ENCODE measurements at regions not wholly inside any gene's neighbourhood (a gene's known extent, or its start where the extent isn't known, plus 50 kb on each side); places are given as distances from the start of the nearest gene placed in this dataset.
"Not testable (repeated sequence)": the region's sequence is repeated elsewhere in the genome, so short reads cannot be mapped to it uniquely, and the experiment has no call there.

- DNase-seq (ENCODE audit: low read depth, low spot score) = no peak
Measured at GRCh38 chr1:87986130-87986866, 657.6 kb downstream of the LMO4 start.

GRCh38 chr1:87989346-87989745 lies 660.7 kb downstream of the LMO4 start:
- no peak for DNase-seq (ENCODE audit: low read depth, low spot score)

GRCh38 chr1:87992536-87992935 lies 663.9 kb downstream of the LMO4 start:
- not testable (repeated sequence) for DNase-seq (ENCODE audit: low read depth, low spot score)

- DNase-seq (ENCODE audit: low read depth, low spot score) = no peak
Measured at GRCh38 chr1:87993051-87993450, 664.4 kb downstream of the LMO4 start.

DNA sequence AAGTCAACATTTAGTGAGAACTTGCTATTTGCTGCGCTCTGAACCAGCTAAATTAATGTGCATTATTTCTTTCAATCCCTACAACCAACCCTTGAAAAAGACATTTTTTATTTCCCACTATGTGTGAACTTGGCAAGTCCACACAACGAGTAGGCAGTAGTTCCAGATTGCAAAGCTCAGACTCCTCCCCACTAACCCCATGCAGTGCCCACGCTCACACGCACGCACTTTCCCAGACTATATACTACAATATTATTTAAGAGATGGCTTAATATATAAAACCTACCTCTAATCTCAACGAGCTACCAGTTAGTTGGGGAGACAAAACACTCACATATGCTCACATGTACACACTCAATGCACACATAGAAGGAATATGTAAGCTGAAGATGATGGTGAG lies 671.2 kb downstream of the LMO4 start:
- DNase-seq (ENCODE audit: low read depth, low spot score) = no peak

- DNase-seq (ENCODE audit: low read depth, low spot score) = no peak
Measured at GRCh38 chr1:88001460-88001859, 672.8 kb downstream of the LMO4 start.

DNA sequence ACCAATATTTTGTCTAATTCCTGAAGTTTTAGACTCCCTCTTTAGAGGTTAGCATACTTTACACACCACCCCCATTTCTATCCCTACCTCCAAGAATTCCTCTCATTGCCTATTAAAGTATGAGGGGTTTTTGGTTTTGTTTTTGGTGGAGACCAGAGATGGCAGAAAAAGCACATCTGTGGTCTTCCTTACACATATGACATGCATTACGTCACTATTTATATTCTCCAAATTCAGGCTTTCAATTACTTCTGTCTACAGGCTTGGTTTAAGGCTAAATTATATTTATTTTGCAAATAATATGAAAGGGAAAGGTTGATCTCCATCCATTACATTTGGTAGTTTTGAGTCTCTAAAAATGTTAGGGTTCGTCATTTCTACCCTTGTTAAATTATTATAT lies 674.6 kb downstream of the LMO4 start:
- no peak for DNase-seq (ENCODE audit: low read depth, low spot score)

GRCh38 chr1:88009916-88010315 lies 674.2 kb upstream of the PKN2 start:
- no peak for DNase-seq (ENCODE audit: low read depth, low spot score)

DNA sequence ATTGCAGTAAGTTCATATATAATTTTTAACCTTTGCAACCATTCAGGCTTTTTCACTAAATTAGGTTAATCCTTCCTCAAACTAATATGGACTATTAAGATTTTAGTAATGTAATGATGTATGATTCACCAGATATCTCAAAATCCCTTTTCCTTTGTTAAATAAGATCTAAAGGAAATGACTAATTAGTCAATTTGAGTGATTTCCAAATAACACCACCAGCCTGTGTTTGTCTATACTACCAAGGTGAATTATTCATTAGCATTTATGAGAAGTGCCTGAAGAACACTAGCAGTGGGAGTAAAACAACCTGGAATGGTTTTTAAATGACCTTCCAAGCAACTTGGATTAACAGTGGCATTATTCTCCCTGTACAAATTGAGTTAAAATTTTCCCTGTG lies 670.6 kb upstream of the PKN2 start:
- DNase-seq (ENCODE audit: low read depth, low spot score) = no peak

DNA sequence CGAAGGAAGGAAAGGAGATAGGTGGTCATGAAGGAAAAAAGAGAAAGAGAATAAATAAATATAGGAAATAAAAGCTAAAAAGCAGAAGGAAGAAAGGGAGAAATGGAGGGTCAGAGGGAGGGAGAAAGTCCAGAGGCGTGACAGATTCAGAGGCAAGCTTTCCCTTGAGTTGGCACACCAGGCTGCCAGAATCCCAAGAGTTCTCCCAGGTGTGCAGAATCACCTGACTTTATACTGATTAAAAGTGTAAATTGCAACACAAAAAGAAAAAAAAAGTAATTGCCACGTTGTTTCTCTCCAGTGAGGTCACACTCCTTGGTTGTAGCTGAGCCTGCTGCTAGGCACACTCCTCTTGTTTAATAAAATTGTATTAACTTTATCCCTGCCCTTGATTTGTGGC lies 669.9 kb upstream of the PKN2 start:
- no peak for DNase-seq (ENCODE audit: low read depth, low spot score)

DNA sequence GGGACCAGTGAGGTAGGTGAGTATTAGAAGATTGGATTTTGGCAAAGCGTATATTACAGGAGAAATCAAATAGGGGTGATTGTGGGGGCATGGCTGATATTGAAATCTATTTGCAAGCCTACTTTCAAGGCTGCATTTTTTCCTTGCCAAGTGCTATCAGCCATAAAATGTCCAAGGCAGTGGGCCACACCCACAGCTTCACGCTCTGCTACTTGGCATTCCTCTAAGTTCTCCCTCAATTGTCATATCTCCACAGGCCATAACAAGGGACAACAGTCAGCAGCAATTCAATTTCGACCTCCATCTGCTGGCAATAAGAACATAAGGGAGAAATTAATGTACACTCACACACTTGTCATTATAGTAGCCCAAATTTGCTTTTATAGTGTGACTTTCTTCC lies 667.1 kb upstream of the PKN2 start:
- no peak for DNase-seq (ENCODE audit: low read depth, low spot score)

DNA sequence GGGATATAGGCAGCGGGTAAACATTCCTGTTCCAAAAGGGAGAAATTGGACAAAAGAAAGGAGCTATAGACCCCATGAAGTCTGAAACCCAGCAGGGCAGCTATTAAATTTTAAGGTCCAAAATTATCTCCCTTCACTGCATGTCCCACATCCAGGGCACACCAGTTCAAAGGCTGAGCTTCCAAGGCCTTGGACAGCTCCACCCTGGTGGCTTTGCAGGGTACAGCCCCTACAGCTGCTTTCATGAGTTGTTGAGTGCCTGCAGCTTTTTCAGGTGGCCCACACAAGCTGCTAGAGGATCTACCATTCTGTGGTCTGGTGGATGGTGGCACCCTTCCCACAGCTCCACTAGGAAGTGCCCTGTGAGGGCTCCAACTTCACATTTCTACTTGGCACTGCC lies 662.5 kb upstream of the PKN2 start:
- DNase-seq (ENCODE audit: low read depth, low spot score) = no peak

GRCh38 chr1:88022516-88022915 lies 661.6 kb upstream of the PKN2 start:
- DNase-seq (ENCODE audit: low read depth, low spot score) = no peak

- no peak for DNase-seq (ENCODE audit: low read depth, low spot score)
Measured at GRCh38 chr1:88029142-88029541, 654.9 kb upstream of the PKN2 start.

DNA sequence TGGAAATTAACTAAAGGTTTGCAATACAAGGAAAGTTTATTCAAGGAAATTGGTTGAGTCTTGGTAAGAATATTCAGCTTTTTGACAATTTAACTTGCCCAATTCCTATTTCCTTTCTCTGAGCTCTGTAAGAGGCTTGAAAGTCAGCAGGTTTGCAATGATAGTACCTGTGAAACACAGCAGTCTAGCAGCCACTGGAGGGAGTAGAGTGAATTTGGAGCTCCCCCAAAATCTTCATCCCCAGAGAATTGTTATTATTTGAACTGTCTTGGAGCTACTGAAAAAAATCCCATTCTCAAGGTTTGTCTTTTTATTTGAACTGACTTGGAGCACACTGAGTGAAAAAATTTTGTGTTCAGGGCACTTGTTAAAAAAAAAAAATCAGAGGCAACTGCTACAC lies 654.2 kb upstream of the PKN2 start:
- DNase-seq (ENCODE audit: low read depth, low spot score) = no peak

GRCh38 chr1:88035578-88035977 lies 648.5 kb upstream of the PKN2 start:
- DNase-seq (ENCODE audit: low read depth, low spot score) = no peak

DNA sequence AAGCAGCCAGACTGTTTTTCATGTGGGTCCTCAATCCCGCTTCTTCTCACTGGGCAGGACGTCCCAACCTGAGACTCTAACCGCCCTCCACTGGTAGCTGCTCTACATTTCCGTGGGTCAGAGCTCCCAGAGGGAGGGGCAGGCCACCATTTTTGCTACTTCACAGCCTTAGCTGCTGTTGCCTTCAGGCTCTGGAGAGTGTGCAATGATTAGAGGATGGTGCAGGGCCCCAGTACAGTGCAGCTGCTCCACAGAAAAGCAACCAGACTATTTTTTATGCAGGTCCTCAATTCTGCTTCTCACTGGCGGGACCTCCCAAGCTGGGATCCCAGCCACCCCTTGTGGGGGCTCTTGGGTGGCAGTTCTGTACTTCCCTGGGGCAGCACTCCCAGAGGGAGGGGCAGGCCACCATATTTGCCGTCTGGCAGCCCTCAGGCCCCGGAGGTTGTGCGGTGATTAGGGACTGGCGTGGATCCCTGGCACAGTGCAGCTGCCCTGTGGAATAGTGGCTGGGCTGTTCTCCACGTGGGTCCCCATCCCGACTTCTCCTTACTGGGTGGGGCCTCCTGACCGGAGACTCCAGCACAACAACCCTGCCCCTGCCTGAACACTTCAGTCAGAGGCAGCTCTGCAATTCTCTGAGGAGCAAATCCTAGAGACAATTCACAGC lies 647.6 kb upstream of the PKN2 start:
- DNase-seq (ENCODE audit: low read depth, low spot score) = no peak

DNA sequence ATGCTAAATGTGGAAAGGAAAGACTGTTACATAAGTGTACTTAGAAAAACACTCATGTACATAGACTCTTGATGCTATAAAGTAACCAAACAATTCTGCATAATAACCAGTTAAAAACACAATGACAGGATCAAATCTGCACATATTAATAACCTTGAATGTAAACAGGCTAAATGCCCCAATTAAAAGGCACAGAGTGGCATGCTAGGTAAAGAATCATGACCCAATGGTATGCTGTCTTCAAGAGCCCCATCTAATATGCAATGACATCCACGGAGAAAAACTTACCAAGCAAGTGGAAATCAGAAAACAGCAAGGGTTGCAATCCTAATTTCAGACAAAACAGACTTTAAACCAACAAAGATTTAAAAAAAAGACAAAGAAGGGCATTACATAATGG lies 644.8 kb upstream of the PKN2 start:
- no peak for DNase-seq (ENCODE audit: low read depth, low spot score)

DNA sequence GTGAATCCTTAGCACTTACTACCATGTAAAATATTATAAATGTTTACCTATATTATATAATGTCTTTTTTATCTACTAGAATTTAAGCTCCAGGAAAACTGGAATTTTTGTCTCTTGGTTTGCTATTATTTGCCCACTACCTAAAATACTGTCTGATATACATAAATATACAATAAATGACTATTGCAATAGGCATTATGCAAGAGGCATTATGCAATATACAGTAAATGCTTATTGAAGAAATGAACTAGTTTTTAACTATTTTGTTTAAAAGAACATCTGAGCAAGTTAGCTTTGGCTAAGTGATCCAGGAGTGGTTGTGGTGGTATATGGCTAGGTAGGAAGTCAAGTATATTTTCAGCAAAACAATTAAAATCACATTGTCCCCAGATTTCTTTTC lies 640.2 kb upstream of the PKN2 start:
- no peak for DNase-seq (ENCODE audit: low read depth, low spot score)

DNA sequence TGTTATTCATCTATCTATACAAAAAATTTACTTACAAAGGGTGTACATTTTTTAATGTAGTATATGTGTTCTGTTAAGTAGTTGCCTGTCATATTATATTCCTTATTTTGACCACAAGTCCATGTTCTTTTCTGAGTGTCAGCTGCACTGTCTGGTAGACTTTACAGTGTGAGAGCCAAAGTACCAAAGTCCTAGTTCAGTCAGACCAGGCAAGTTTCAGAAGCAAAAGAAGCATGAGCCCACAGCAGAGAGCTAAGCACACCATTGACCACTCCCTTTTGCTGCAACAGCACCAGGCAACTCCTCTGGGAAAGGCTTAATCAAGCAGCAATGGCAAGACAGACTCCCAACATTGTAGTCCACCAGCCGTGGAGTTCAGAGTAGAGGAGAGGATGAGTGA lies 631.9 kb upstream of the PKN2 start:
- no peak for DNase-seq (ENCODE audit: low read depth, low spot score)

DNA sequence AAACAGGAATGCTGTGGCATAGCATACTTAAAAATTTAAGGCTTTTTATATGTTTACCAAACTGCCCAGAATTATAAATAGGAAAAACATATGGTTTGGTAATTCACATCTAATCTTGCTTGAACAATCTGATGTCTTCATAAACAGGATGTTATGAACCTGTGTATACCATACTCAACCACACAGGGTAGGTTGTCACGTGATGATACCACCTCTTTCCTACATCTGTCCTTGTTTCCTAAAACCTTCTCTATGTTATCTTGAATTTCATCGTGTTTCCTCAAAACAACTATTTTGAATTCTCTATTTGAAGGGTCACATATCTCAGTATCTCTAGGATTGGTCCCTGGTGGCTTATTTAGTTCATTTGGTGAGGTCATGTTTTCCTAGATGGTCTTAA lies 631.0 kb upstream of the PKN2 start:
- DNase-seq (ENCODE audit: low read depth, low spot score) = no peak

DNA sequence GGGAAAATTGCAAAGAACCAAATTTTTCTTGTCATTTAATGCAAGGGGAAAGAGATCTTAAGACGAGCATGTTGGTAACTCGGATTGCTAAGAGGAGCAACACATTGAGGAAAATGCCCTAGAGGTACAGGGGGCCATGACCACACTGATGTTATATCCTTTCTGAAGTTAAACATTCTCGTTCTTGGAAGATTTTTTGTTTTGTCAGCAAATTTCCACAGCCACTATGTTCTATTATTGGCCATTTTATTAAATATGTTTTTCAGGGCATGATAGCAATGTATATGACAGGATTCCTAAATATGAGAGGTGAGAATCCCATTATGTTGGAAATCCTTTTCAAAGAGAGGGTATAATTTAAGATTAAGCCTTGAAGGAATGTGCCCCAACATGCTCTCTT lies 627.2 kb upstream of the PKN2 start:
- DNase-seq (ENCODE audit: low read depth, low spot score) = no peak

- no peak for DNase-seq (ENCODE audit: low read depth, low spot score)
Measured at GRCh38 chr1:88058205-88058604, 625.9 kb upstream of the PKN2 start.
